HEK293T (cell line): ENCODE measurements at regions not wholly inside any gene's neighbourhood (a gene's known extent, or its start where the extent isn't known, plus 50 kb on each side); places are given as distances from the start of the nearest gene placed in this dataset.

Experiments used
- ARNT ChIP-seq: fragments of 450-650 bp; IDR thresholded peaks from 2 replicates; pipeline ENCODE4 v1.6.1; 2017; ENCODE audit warnings: mild to moderate bottlenecking
- ELF4 ChIP-seq: fragments of 450-650 bp; IDR thresholded peaks from 2 replicates; pipeline ENCODE4 v1.6.1; 2017; ENCODE audit warnings: antibody characterized with exemption
- FOXA1 ChIP-seq: fragments of 450-650 bp; IDR thresholded peaks from 2 replicates; pipeline ENCODE4 v1.6.1; 2016; ENCODE audit warnings: mild to moderate bottlenecking
- FOXK2 ChIP-seq: fragments of 450-650 bp; IDR thresholded peaks from 2 replicates; pipeline ENCODE4 v1.6.1; 2016; ENCODE audit warnings: mild to moderate bottlenecking
- FOXM1 ChIP-seq: fragments of 450-650 bp; IDR thresholded peaks from 2 replicates; pipeline ENCODE4 v1.6.1; 2017; ENCODE audit warnings: mild to moderate bottlenecking, borderline replicate concordance
- NFRKB ChIP-seq: fragments of 450-650 bp; IDR thresholded peaks from 2 replicates; pipeline ENCODE4 v1.6.1; 2016; ENCODE audit warnings: mild to moderate bottlenecking, moderate library complexity
- SP1 ChIP-seq: fragments of 450-650 bp; IDR thresholded peaks from 2 replicates; pipeline ENCODE4 v1.6.1; 2017
- TARDBP ChIP-seq: fragments of 450-650 bp; IDR thresholded peaks from 2 replicates; pipeline ENCODE4 v1.6.1; 2016

DNA sequence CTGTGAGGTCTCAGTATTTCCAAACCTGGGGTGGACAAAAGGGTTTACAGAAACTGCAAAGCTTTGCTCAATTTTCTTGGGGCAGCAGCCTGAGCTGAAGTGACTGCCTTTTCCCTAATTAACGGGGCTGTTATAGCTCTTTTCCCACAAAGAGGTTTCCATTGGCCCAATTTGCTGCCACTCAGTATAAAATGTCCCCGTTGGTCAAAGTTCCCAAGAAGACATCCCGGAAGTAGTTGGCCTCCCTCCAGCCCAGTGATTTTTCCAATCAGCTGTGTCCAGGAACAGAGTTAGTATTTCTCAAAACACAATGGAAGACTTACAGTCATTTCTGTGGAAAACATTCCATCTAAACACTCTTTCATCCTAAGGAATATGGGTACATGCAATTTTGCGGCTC is 643.6 kb downstream of the ACTL7B start:
- TF ChIP-seq TARDBP (no peak), FOXM1 (no peak), ARNT (no peak), ELF4 (no peak), SP1 (no peak), FOXK2 (no peak), NFRKB (no peak), FOXA1 (no peak)
